ENCODE measurements at regions not wholly inside any gene's neighbourhood (a gene's known extent, or its start where the extent isn't known, plus 50 kb on each side); places are given as distances from the start of the nearest gene placed in this dataset.

- no peak overlapping the region for H3K9ac ChIP-seq (ENCODE audit: insufficient read depth, low read length, poor library complexity, severe bottlenecking)
- intact Hi-C loops (cut with micrococcal nuclease): no loop called here
- no peak for TF ChIP-seq CTCF (IDR thresholded peaks at IDR 0.05)
- H3K27me3 Mint-ChIP-seq (ENCODE audit: low read depth in 3 of 3): peaks cover 1 to 6% (median 5%) of the 10 kb centered on the region in 3 donors
- H3K9me3 Mint-ChIP-seq: no peaks in the 10 kb centered on the region
- H3K9me3 ChIP-seq (replicated peaks in 1 of 2; ENCODE audit: control insufficient read depth in 1 of 2, insufficient read depth in 1 of 2, low read length in 2 of 2): no peaks in the 10 kb centered on the region
- H3K36me3 ChIP-seq (replicated peaks in 1 of 2; ENCODE audit: control insufficient read depth in 1 of 2, insufficient read depth in 2 of 2, low read length in 2 of 2): no peaks in the 10 kb centered on the region
- H3K4me1 Mint-ChIP-seq: no peaks in the 10 kb centered on the region
- H3K27ac ChIP-seq (ENCODE audit: low read depth in 1 of 2, low read length in 2 of 2): no peak overlapping the region
- no peaks in the 10 kb centered on the region for H3K4me1 ChIP-seq (ENCODE audit: control insufficient read depth in 1 of 2, insufficient read depth in 2 of 2, low read length in 2 of 2)
- no peaks in the 10 kb centered on the region for H3K79me2 ChIP-seq (ENCODE audit: insufficient read depth, low read length)
- DNase-seq: no peak
- WGBS (ENCODE audit: insufficient coverage): 79% methylated on average over 4 of the region's 6 CpGs
- no peak overlapping the region for H3K4me2 ChIP-seq (replicated peaks; ENCODE audit: extremely low read depth, low read length, poor library complexity, severe bottlenecking)
- H2AFZ ChIP-seq (ENCODE audit: insufficient read depth, low read depth, low read length, poor library complexity, severe bottlenecking): no peak overlapping the region
- H3K27me3 ChIP-seq (ENCODE audit: control insufficient read depth in 2 of 2, insufficient read depth in 2 of 2, low read length in 2 of 2): no peaks in the 10 kb centered on the region
- H3K27ac Mint-ChIP-seq: no peak overlapping the region
- H3K36me3 Mint-ChIP-seq: no peaks in the 10 kb centered on the region
- H3K4me3 Mint-ChIP-seq: no peak overlapping the region
- H4K20me1 ChIP-seq (ENCODE audit: insufficient read depth, low read length): no peaks in the 10 kb centered on the region
- no peak overlapping the region for H3K4me3 ChIP-seq (replicated peaks in 1 of 3; ENCODE audit: low read depth in 2 of 3, low read length in 3 of 3)
Measured at GRCh38 chr11:116210663-116211062, 562.1 kb downstream of the BUD13 start.

- Histone ChIP-seq H3K36me3 (replicated peaks in 1 of 2; ENCODE audit: control insufficient read depth in 1 of 2, insufficient read depth in 2 of 2, low read length in 2 of 2) (no peaks in the 10 kb centered on the region), H3K4me1 (ENCODE audit: control insufficient read depth in 1 of 2, insufficient read depth in 2 of 2, low read length in 2 of 2) (no peaks in the 10 kb centered on the region), H4K20me1 (ENCODE audit: insufficient read depth, low read length) (no peaks in the 10 kb centered on the region), H3K79me2 (ENCODE audit: insufficient read depth, low read length) (no peaks in the 10 kb centered on the region), H2AFZ (ENCODE audit: insufficient read depth, low read depth, low read length, poor library complexity, severe bottlenecking) (no peak overlapping the region), H3K4me2 (replicated peaks; ENCODE audit: extremely low read depth, low read length, poor library complexity, severe bottlenecking) (no peak overlapping the region), H3K27me3 (ENCODE audit: control insufficient read depth in 2 of 2, insufficient read depth in 2 of 2, low read length in 2 of 2) (no peaks in the 10 kb centered on the region), H3K9ac (ENCODE audit: insufficient read depth, low read length, poor library complexity, severe bottlenecking) (no peak overlapping the region), H3K27ac (ENCODE audit: low read depth in 1 of 2, low read length in 2 of 2) (no peak overlapping the region), H3K9me3 (replicated peaks in 1 of 2; ENCODE audit: control insufficient read depth in 1 of 2, insufficient read depth in 1 of 2, low read length in 2 of 2) (no peaks in the 10 kb centered on the region), H3K4me3 (replicated peaks in 1 of 3; ENCODE audit: low read depth in 2 of 3, low read length in 3 of 3) (no peak overlapping the region)
- DNase-seq: no peak
- peaks cover 1 to 8% (median 3%) of the 10 kb centered on the region in 3 donors for H3K27me3 Mint-ChIP-seq (ENCODE audit: low read depth in 3 of 3)
- intact Hi-C loops (cut with micrococcal nuclease): no loop called here
- H3K4me1 Mint-ChIP-seq: no peaks in the 10 kb centered on the region
- no peaks in the 10 kb centered on the region for H3K9me3 Mint-ChIP-seq
- H3K27ac Mint-ChIP-seq: no peak overlapping the region
- no peaks in the 10 kb centered on the region for H3K36me3 Mint-ChIP-seq
- no peak overlapping the region for H3K4me3 Mint-ChIP-seq
- WGBS (ENCODE audit: insufficient coverage): no CpG with 5 or more reads among the region's 1 CpG
- no peak for TF ChIP-seq CTCF (IDR thresholded peaks at IDR 0.05)
Measured at GRCh38 chr11:116209255-116209654, 563.5 kb downstream of the BUD13 start.

All from CD14-positive monocyte (primary cell).